AML-193 (cell line): ENCODE measurements at regions not wholly inside any gene's neighbourhood (a gene's known extent, or its start where the extent isn't known, plus 50 kb on each side); places are given as distances from the start of the nearest gene placed in this dataset.
"Not testable (repeated sequence)": the region's sequence is repeated elsewhere in the genome, so short reads cannot be mapped to it uniquely, and the experiment has no call there.

Experiments
- DNase-seq, 2 experiments: peaks; one replicate each; lab custom pipeline; 2025; lab: John Stamatoyannopoulos, UW

- not testable (repeated sequence) for DNase-seq
Observed at GRCh38 chr18:39444957-39445356, 1879.4 kb upstream of the CELF4 start.

- no peak for DNase-seq
Observed at GRCh38 chr18:39441648-39442047, 1876.0 kb upstream of the CELF4 start.

GRCh38 chr18:39435996-39436395, 1870.4 kb upstream of the CELF4 start:
- no peak for DNase-seq

- no peak for DNase-seq
Observed at GRCh38 chr18:39435209-39435608, 1869.6 kb upstream of the CELF4 start.

GRCh38 chr18:39434223-39434920, 1868.8 kb upstream of the CELF4 start:
- DNase-seq = no peak

- no peak for DNase-seq
Observed at GRCh38 chr18:39425172-39425850, 1859.7 kb upstream of the CELF4 start.

GRCh38 chr18:39424261-39424660, 1858.7 kb upstream of the CELF4 start:
- no peak for DNase-seq

GRCh38 chr18:39421276-39421675, 1855.7 kb upstream of the CELF4 start:
- DNase-seq = no peak

GRCh38 chr18:39419315-39419714, 1853.7 kb upstream of the CELF4 start:
- no peak for DNase-seq

- DNase-seq = no peak
Observed at GRCh38 chr18:39415471-39415870, 1849.9 kb upstream of the CELF4 start.

- DNase-seq = no peak
Observed at GRCh38 chr18:39414009-39414700, 1848.6 kb upstream of the CELF4 start.

- no peak for DNase-seq
Observed at GRCh38 chr18:39406941-39407340, 1841.3 kb upstream of the CELF4 start.

- no peak for DNase-seq
Observed at GRCh38 chr18:39403121-39403520, 1837.5 kb upstream of the CELF4 start.

GRCh38 chr18:39399662-39400061, 1834.1 kb upstream of the CELF4 start:
- no peak for DNase-seq

GRCh38 chr18:39396168-39396567, 1830.6 kb upstream of the CELF4 start:
- DNase-seq = no peak

- no peak for DNase-seq
Observed at GRCh38 chr18:39389800-39390379, 1824.3 kb upstream of the CELF4 start.

- DNase-seq = no peak
Observed at GRCh38 chr18:39380866-39381265, 1815.3 kb upstream of the CELF4 start.

- DNase-seq = no peak
Observed at GRCh38 chr18:39380186-39380725, 1814.7 kb upstream of the CELF4 start.

GRCh38 chr18:39375066-39375465, 1809.5 kb upstream of the CELF4 start:
- no peak for DNase-seq

- no peak for DNase-seq
Observed at GRCh38 chr18:39371996-39372395, 1806.4 kb upstream of the CELF4 start.

- no peak for DNase-seq
Observed at GRCh38 chr18:39366656-39367055, 1801.1 kb upstream of the CELF4 start.

- DNase-seq = no peak
Observed at GRCh38 chr18:39365836-39366485, 1800.4 kb upstream of the CELF4 start.
